NCI-H1436 (cell line): ENCODE measurements at regions not wholly inside any gene's neighbourhood (a gene's known extent, or its start where the extent isn't known, plus 50 kb on each side); places are given as distances from the start of the nearest gene placed in this dataset.
"Not testable (repeated sequence)": the region's sequence is repeated elsewhere in the genome, so short reads cannot be mapped to it uniquely, and the experiment has no call there.

Source experiments
- DNase-seq: peaks from one replicate; lab custom pipeline; 2025; lab: John Stamatoyannopoulos, UW

DNA sequence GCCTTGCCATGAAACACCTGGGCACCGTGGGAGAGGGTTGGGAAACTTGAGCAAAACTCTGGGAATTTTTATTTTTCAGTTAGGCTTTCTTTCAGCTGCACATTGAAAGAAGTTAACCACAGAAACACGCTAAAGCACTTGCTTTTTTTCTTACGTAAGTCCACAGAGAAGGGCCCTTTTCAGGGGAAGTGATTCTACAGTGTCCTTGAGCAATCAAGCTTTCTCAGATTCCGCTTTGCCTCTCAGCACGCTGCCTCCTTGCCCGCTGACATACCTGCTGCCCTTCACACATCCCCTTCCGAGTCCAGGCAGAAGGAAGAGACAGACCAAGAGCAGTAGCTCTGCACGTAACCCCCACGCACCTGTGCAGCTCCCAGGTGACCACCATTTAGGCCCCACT, 135.5 kb upstream of the MYT1L start:
- DNase-seq, result no peak

DNA sequence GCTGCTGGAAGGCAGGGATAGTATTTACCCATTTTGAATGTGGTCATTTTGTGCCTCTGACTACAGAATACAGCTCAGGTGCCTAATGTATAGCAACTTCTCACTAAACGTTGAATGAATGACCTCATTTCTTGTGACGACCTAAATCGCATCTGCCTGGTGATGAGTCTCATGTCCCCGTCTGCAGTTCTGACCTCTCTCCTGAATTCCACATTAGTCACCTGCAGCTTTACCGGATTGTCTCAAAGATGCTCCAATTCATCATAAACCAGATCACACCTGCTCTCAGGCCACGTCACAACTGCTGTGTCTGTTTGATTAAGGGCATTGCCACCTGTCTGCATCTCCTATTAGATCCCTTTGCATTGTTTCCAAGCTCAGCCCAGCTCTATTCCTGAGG, 133.6 kb upstream of the MYT1L start:
- peak; percentile 55 for DNase-seq

DNA sequence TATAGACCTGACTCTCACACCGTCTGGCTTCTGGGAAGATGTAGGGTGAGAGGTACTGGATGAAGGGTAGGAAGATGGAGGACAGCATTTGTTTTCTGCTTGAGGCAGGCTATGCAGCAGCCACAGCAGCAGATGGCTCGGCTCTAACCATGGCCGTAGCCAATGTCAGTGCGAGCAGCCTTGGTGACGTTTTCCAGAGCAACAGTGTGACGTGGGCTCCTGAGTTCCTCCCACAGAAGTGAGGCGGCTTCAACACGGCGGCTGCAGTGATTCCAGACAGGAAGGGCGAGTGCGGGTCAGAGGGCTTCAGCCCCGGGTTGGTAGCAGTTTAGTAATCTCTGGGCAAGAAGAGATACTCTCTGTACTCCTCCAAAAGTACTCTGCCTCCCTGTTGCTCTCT, 133.0 kb upstream of the MYT1L start:
- peak; percentile 81 for DNase-seq

DNA sequence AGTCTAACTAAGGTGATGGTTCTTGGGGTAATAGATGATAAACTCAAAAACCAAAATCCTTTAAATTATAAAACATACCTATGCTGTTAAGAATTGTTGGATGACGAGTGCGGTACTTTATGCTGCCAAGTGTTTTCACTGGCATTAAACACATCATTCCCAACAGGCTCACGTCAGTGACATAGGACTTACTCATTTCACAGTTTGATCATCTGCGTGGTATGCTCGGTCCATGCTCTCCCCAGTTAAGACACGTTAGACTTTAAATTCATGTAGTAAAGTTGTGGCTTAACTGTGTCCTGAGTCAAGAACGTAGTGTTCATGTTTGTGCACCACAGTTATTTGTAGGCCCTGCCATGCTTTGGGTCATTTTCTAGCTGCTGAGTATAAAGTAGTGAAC, 125.6 kb upstream of the MYT1L start:
- no peak for DNase-seq

DNA sequence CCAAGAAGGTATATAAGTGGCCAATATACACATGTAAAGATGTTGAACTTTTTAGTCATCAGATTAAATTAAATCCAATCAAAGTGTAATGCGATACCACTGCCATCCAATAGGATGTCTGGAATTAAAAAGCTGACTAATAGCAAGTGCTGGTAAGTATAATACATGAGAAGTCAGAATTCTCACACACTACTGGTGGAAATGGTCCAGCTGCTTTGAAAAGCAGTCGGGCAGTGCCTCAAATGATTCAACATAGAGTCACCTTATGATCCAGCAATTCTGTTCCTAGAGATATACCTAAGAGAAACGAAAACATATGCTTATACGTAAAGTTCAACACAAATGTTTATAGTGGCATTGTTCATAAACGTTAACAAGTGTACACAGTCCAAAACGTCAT, 124.1 kb upstream of the MYT1L start:
- DNase-seq, result no peak

DNA sequence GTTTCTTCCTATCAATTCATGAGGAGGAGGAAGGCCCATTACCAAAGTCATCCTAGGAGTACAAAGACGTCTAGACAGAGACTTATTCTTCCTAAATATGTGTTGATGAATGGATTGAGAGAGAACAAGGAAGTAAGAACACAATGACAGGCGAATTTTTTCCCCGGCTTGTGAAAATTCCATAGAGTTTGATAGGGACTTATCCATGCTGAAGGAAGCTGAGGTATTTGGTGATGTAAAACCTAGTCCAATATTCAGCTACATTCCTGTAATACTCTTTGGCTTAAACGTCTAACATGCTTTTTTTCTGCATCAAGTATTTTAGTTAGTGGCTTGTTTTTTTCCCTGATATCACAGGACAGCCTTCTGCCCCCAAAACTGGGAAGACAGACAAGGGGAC, 121.9 kb upstream of the MYT1L start:
- DNase-seq, result no peak

DNA sequence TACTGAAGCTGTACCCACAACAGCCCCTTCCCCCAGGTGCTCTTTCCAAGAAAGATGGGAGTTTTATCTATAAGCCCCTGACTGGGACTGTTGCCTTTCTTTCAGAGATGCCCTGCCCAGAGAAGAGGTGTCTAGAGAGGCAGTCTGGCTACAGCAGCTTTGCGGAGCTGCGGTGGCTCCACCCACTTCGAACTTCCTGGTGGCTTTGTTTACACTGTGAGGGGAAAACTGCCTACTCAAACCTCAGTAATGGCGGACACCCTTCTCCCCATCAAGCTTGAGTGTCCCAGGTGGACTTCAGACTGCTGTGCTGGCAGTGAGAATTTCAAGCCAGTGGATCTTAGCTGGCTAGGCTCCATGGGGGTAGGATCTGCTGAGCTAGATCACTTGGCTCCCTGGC, 120.2 kb upstream of the MYT1L start:
- not testable (repeated sequence) for DNase-seq

DNA sequence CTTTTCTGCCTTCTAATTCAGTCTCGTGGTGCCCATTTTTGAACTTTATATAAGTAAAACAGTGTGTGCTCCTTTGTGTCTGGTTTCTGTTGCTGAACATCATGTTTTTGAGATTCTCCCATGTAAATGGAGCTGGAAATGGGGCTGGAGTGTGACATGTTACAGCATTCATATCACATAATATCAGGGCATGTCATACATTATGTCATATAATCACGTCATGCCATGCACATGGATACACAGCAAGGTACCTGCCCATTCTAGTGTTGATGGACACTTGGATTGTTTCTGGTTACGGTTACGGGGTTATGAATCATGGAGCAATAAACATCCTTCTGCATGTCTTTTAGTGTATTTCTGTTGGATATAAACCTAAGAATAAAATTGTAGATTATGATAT, 117.1 kb upstream of the MYT1L start:
- no peak for DNase-seq

DNA sequence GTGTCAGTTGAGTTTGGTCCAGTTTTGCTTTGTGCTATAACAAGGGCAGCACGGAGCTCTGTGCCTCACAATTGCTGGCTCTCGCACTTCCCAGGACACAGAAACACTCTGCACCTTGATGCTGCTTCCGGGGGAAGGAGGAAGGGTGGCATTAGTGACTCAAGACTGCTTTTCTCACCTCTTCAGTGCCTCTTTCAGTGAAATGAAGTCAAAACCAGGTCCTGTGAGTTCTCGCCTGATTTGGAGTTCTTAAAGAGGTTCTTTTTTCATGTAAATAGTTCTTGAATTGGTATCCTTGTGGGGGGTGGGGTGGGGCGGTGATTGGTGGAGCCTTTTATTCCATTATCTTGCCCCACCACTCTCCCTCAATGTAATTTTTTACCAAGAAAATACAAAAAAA, 91.5 kb upstream of the MYT1L start:
- DNase-seq, result no peak

DNA sequence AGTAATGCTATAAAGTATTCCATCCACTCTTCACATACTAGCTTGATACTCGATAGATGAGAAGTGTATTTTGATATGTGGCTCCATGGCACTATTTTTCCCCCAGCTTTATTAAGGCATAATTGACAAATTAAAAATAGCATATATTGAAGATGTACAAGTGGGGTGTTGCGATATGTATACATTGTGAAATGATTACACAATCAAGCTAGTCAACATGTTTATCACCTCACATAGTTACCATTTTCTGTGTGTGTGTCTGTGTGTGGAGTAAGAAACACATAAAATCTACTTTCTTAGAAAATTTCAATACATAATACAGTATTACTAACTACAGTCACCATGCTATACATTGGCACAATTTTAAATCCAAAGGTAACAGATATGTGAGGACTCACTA, 82.5 kb upstream of the MYT1L start:
- DNase-seq, result no peak

DNA sequence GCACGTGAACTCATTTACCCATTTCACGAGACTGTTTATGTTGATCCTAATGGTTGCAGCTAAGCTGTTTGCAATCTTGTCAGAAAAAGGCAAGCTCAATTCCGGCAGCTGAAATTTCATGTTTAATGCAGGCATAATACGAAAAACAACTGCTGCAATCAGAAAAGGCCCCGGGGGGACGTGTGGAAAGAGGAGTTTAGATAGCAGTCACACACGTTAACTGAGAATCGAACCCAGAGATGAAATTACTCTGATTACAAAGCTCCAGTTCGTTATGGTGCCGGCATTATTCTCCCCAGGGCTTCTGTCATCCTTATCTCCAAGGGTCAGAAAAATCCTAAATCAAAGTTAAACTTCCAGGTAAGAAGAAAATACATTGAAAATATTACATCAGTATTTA, 79.9 kb upstream of the MYT1L start:
- no peak for DNase-seq

DNA sequence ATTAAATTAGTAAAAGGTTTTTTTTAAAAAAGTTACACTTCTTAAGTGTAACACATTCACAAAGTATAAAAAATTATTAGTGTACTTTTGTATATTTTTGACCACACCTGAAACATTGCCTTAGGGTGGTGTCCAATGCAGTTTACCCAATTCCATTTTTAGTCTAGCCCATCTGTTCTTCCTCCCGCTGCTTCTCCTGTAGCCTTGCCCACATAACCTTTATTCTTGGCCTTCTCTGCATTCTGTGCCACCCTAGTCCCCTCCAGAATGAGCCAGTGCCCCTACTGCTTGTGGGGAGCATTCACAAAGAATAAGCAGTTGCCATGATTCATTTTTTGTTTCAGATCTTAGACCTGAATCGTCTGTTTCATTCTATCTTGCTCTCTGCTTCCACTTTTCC, 78.4 kb upstream of the MYT1L start:
- DNase-seq, result no peak

DNA sequence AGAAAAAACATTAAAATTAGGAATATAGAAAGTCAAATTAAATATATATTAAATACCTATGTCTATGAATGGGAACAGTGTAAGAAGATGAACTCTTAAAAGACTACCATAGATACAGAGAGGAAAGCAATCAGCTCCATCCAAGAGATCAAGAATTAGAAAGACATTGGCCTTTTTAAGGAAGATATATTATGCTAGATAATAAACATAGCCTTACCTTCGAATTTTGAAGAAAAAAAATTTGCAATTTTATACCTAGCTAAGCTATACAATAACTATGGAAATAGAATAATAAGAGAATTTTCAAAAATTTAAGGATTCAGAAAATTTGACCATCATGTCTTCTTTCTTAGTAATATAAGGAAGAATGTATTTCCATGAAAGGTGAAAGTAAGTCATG, 74.7 kb upstream of the MYT1L start:
- no peak for DNase-seq

DNA sequence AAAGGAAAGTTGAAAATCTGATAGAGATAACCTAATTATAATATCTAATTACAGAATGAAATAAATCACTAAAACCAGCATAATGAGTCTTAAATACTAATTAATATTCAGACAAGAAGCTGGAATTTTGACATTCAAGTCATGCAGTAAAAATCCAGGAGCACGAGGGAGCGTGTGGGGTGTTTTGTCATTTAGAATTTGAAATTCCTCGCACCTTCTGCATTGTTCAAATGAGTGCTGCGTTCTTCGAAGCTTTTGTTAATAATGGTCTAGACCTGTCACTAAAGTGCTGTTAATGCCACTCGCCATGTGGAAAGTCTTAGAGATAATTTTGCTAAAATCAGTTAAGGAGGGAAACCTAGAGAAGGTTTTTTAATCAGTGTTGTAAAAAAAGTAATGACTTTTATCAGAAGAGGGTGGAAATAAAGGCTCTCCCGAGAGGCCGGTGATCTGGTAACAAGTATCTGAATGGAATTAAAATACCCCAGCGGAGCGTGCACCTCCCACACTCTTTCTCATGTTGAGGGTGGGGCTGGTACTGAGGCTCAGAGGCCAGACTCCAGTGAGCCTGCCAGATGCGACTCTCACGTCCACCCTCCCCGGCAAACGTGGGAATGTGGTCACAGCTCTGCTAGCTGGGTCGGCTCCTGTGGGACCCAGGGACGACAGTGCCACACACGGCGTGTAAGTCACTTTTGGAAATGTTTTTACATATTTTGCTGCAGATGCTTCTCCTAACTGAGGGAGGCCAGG, 69.4 kb upstream of the MYT1L start:
- no peak for DNase-seq

DNA sequence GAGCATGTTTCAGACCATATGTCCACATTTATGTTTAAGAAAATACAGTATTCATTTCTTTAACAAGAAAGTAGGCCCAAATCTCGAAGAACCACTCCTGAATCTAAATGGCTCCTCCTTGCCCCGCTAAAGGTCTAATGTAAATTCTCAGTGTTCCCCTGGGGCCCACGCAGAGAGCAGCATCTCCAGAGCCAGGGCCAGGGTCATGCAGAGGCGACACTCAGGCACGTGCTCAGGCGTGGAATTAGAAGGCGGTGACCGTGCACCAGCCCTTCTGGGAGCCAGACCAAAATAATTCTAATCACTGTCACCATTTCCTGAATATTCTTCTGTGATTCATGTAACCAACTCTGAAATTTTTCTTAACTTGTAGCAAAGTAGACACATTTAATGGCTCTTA, 68.3 kb upstream of the MYT1L start:
- DNase-seq, result no peak

DNA sequence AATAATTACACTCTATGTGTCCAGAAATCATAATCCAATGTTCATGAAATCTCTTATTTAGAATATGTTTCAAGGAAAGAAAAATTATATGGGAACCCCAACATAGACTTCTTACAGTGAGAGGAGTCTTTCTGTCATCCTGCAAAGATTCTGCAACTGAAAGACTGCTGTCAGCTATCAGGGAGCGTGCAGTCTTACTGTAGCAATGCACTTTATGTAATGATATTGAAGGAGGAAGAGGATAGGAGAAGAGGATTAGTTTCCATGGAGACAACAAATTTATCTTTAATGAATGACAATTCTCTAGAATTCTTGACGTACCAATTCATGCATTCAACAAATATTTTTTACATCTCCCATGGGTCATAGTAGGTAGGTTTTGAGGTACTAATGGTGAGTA, 61.3 kb upstream of the MYT1L start:
- no peak for DNase-seq

DNA sequence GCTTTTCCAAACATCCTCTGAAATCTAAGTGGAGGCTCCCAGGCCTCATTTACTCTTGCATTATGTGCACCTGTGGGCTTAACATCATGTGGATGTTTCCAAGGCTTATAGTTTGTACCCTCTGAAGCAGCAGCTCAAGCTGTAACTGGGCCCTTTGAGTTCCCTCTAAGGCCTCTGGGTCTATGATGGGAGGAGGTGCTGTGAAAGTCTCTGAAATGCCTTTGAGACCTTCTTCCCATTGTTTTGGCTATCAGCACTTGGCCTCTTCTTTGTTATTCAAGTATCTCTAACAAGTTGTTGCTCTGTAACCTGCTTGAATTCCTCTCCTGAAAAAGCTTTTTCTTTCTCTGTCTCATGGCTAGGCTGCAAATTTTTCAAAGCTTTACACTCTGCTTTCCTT, 58.1 kb upstream of the MYT1L start:
- DNase-seq, result no peak
